Breast epithelium (tissue), 4 donors: ENCODE measurements at regions not wholly inside any gene's neighbourhood (a gene's known extent, or its start where the extent isn't known, plus 50 kb on each side); places are given as distances from the start of the nearest gene placed in this dataset.

Experiments
- DNase-seq, 2 donors: peaks; one replicate each; pipeline ENCODE4 v3.0.0-alpha.2; 2019; ENCODE audit warnings: low spot score in 2 of 2
- H3K27ac ChIP-seq, 2 donors: fragments of 200-600 bp; sonication (generic) in 1 of 2; one replicate each; pipeline ENCODE4 v1.5.1; 2016 to 2019; ENCODE audit warnings: mild to moderate bottlenecking in 1 of 2
- H3K27me3 ChIP-seq, 2 donors: fragments of 200-600 bp; sonication (generic) in 1 of 2; one replicate each; pipeline versions ENCODE4 v1.5.1 to v1.6.0; 2017 to 2019; ENCODE audit warnings: control low read depth in 1 of 2, mild to moderate bottlenecking in 1 of 2
- H3K36me3 ChIP-seq: fragments of 200-600 bp; one replicate; pipeline ENCODE4 v1.5.1; 2019
- H3K4me1 ChIP-seq, 2 donors: fragments of 200-600 bp; sonication (generic); one replicate each; pipeline ENCODE4 v1.5.1; 2016 to 2019; ENCODE audit warnings: control low read depth in 1 of 2
- H3K4me3 ChIP-seq, 3 donors: fragments of 200-600 bp; sonication (generic); 1 replicate in 2 of 3; 2 replicates in 1 of 3; pipeline ENCODE4 v1.5.1; 2016 to 2019; ENCODE audit warnings: mild to moderate bottlenecking in 3 of 3, moderate library complexity in 2 of 3
- H3K9me3 ChIP-seq, 2 donors: fragments of 200-600 bp; sonication (generic) in 1 of 2; one replicate each; pipeline ENCODE4 v1.5.1; 2016 to 2019; ENCODE audit warnings: control low read depth in 1 of 2
- POLR2A ChIP-seq: fragments of 450-650 bp; IDR thresholded peaks from one replicate; pipeline ENCODE4 v1.6.1; 2016; ENCODE audit warnings: antibody characterized with exemption, mild to moderate bottlenecking, moderate library complexity
- POLR2AphosphoS5 ChIP-seq, 3 donors: sonication (generic); formaldehyde crosslinking; IDR thresholded peaks; one replicate each; pipeline ENCODE4 v1.6.1; 2017; ENCODE audit warnings: antibody characterized with exemption in 3 of 3
- intact Hi-C: fragments of 100-400 bp; cut with DNase I; formaldehyde crosslinking; loops from one replicate; pipeline ENCODE4 v1.15.1; 2023; ENCODE audit warnings: low total_unique reads
- TF ChIP-seq, protein P1 (sequence below), 3 donors: fragments of 450-650 bp; IDR thresholded peaks; one replicate each; pipeline ENCODE4 v1.5.1; 2016 to 2017; ENCODE audit warnings: antibody characterized with exemption in 3 of 3, mild to moderate bottlenecking in 3 of 3, moderate library complexity in 3 of 3

DNA sequence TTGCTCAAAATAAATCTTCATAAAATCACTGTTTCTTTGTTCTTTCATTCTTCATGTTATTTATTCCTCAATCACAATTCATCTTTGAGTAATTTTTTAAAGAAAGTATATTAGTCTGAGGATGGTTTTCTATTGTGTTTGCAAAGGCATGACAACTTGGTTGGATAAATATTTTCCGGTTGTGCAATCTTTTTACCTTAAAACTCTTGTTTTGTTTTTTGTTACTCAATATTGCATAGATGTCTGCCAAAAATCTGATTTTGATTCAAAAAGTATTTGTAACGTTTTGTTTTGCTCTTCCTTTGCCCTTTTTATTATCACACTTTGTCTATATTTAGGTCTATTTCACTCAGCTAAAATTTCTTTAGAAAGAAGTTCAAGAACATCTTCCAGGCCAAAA is 86.2 kb upstream of the SYT1 start:
- TF ChIP-seq POLR2A (no peak), POLR2AphosphoS5 (IDR thresholded peaks at IDR 0.05) (no peak)
- TF ChIP-seq, protein P1, sequence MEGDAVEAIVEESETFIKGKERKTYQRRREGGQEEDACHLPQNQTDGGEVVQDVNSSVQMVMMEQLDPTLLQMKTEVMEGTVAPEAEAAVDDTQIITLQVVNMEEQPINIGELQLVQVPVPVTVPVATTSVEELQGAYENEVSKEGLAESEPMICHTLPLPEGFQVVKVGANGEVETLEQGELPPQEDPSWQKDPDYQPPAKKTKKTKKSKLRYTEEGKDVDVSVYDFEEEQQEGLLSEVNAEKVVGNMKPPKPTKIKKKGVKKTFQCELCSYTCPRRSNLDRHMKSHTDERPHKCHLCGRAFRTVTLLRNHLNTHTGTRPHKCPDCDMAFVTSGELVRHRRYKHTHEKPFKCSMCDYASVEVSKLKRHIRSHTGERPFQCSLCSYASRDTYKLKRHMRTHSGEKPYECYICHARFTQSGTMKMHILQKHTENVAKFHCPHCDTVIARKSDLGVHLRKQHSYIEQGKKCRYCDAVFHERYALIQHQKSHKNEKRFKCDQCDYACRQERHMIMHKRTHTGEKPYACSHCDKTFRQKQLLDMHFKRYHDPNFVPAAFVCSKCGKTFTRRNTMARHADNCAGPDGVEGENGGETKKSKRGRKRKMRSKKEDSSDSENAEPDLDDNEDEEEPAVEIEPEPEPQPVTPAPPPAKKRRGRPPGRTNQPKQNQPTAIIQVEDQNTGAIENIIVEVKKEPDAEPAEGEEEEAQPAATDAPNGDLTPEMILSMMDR (IDR thresholded peaks at IDR 0.05), result no peak
- DNase-seq, result no peak

DNA sequence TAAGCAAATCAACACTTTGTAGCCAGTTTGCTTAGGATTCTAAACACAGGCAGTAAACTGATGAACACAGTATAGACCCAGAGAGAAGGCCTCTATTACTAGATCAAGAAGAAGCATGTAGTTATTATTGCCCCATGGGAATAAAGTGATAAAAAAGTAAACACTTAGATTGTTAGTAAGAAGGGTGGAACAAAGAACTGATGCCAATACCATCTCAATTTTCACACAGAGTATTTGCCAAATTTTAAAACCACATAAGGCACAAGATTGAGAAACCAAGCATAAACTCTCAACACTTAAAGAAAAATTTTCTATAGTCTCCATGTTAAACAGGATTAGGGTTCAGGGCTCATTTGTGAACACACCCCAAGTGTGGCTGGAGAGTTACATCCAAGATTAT is 77.0 kb upstream of the SYT1 start:
- no peak for TF ChIP-seq POLR2AphosphoS5 (IDR thresholded peaks at IDR 0.05)
- intact Hi-C loops, result no loop called here
- Histone ChIP-seq H3K4me3 (no peak overlapping the region), H3K9me3 (no peaks in the 10 kb centered on the region), H3K27ac (no peak overlapping the region), H3K4me1 (no peaks in the 10 kb centered on the region), H3K27me3 (no peaks in the 10 kb centered on the region), H3K36me3 (no peaks in the 10 kb centered on the region)
- DNase-seq, result no peak

More for the DNA sequence above, 86.2 kb upstream of the SYT1 start:
- H3K27me3 ChIP-seq, result no peaks in the 10 kb centered on the region
- intact Hi-C loops, result loop anchor here (5.0 kb wide), 1 partner anchor 426 kb away; no protein-coding TSS in a partner anchor
- no peaks in the 10 kb centered on the region for H3K36me3 ChIP-seq
- H3K27ac ChIP-seq, result no peak overlapping the region
- H3K9me3 ChIP-seq, result no peaks in the 10 kb centered on the region
- no peak overlapping the region for H3K4me3 ChIP-seq
- H3K4me1 ChIP-seq, result no peaks in the 10 kb centered on the region

DNA sequence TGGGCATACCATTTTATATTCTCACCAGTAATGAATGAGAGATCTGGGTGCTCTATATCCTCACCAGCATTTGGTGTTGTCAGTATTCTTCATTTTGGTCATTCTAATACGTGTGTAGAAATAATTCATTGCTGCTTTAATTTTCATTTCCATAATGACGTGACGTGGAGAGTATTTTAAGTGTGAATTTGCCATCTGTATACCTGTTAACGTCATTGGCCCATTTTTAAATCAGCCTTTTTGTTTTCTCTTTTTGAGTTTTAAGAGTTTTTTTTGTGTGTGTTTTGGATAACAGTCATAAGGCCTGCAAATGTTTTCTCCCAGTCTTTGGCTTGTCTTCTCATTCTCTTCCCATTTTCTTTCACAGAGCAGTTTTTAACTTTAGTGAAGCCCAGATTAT is 74.4 kb upstream of the SYT1 start:
- no peak overlapping the region for H3K4me3 ChIP-seq
- TF ChIP-seq POLR2A, result no peak
- TF ChIP-seq, protein P1 (IDR thresholded peaks at IDR 0.05), result no peak
- TF ChIP-seq POLR2AphosphoS5 (IDR thresholded peaks at IDR 0.05), result no peak
- intact Hi-C loops, result no loop called here
- H3K27ac ChIP-seq, result no peak overlapping the region
- no peak for DNase-seq
- H3K4me1 ChIP-seq, result no peaks in the 10 kb centered on the region
- no peaks in the 10 kb centered on the region for H3K36me3 ChIP-seq
- H3K9me3 ChIP-seq, result no peaks in the 10 kb centered on the region
- H3K27me3 ChIP-seq, result no peaks in the 10 kb centered on the region

DNA sequence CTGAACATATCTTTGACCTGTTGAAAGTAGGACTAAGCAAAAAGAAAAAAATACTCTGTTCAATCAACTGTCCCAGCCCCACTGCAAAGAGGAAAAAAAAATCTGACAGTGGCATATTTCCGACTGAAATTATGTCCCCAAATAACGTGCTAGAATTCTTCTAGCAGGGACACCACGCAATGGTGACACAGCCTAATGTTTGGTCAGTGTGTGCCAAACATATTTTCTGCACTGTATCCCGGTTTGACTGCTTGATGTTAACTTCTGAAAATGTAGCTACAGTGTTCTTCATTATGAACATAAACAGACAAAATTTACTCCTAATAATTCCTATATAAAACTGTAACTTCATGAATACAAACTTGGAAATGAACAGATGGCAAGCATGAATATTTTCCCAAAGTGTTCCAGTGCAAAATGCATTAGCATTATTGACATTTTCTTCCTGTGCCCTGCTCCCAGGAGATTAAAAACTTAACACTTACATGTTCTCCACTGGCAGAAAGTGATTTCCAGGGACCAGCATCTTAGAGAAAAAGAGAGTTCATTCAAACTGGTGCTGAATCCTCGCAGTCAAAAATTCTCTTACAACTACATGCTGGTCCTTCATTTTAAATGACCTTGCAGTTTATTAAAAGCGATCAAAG is 72.4 kb upstream of the SYT1 start:
- Histone ChIP-seq H3K27me3 (no peaks in the 10 kb centered on the region), H3K9me3 (no peaks in the 10 kb centered on the region), H3K27ac (no peak overlapping the region), H3K4me1 (no peaks in the 10 kb centered on the region), H3K36me3 (no peaks in the 10 kb centered on the region), H3K4me3 (no peak overlapping the region)
- DNase-seq, result no peak
- TF ChIP-seq, protein P1 (IDR thresholded peaks at IDR 0.05), result no peak
- TF ChIP-seq POLR2A, result no peak
- TF ChIP-seq POLR2AphosphoS5 (IDR thresholded peaks at IDR 0.05), result no peak
- intact Hi-C loops, result no loop called here

DNA sequence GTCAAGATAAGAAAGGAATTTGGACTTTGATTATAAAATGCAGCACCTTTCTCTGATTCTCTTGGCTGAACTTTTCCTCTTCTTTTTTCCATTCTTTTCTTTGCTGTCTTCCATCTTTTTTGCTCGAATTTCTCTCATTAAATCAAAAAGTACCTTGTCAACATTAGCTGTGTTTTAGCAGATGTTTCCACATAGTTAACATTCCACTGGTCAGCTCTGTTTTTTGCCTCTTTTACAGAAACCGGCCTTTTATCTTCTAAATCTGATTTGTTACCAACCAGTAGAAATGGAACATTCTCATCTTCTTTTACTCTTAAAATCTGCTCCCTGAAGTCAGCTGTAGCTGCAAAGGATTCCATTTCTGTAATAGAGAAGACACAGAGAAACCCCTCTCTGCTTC is 71.1 kb upstream of the SYT1 start:
- no peak for DNase-seq
- intact Hi-C loops, result no loop called here

More for the DNA sequence above, 71.1 kb upstream of the SYT1 start:
- no peaks in the 10 kb centered on the region for H3K27me3 ChIP-seq
- no peaks in the 10 kb centered on the region for H3K9me3 ChIP-seq
- H3K4me1 ChIP-seq, result no peaks in the 10 kb centered on the region
- H3K36me3 ChIP-seq, result no peaks in the 10 kb centered on the region
- H3K4me3 ChIP-seq, result no peak overlapping the region
- TF ChIP-seq, protein P1 (IDR thresholded peaks at IDR 0.05), result no peak
- H3K27ac ChIP-seq, result no peak overlapping the region
